GM21529 (cell line): ENCODE measurements at regions not wholly inside any gene's neighbourhood (a gene's known extent, or its start where the extent isn't known, plus 50 kb on each side); places are given as distances from the start of the nearest gene placed in this dataset.

Experiments
- ATAC-seq: cut with Tn5 transposase; IDR thresholded peaks from one replicate; pipeline ENCODE4 v1.9.1; 2021; ENCODE audit not compliant: unreplicated experiment

- ATAC-seq: no peak
These were observed 265.9 kb downstream of the PRDM2 start for GRCh38 chr1:13965770-13966398.

- ATAC-seq: no peak
These were observed 267.7 kb downstream of the PRDM2 start for GRCh38 chr1:13967707-13968106.

DNA sequence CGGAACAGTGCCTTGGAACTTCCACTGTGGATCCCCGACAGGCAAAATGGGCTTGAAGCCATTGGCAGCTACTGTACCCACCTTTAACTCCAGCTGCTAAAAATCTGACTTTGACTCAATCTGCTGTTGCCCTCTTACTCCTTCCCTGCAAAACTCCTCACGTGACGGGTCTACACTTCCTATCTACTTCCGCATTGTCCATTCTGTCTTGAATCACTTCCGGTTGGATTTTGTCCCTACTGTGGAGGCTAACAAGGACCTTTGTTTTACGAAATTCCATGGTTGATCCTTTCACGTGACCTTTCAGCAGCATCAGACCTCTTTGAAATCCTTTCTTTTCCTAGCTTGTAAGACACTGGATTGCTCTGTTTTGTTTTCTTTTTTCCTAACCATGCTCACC, 268.4 kb downstream of the PRDM2 start:
- no peak for ATAC-seq

GRCh38 chr1:13970631-13971247, 270.8 kb downstream of the PRDM2 start:
- no peak for ATAC-seq

DNA sequence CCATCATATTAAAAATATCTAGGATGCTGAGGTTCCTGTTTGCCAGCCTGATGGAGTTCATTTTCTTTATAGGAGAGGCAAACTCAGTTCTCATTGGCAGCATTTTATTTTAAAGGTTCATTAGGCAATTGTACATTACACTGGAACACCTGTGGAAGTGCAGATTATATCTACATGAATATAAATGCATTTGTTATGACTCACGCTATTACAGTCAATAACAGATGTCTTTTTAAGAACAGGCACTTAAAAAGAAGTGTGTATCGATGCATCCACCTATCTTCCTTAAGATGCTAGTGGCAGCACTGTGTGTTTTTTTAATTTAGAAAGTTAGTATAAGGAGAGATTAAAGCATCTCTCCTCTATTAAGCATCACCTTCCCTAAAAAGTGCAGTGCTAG, 276.5 kb downstream of the PRDM2 start:
- no peak for ATAC-seq

DNA sequence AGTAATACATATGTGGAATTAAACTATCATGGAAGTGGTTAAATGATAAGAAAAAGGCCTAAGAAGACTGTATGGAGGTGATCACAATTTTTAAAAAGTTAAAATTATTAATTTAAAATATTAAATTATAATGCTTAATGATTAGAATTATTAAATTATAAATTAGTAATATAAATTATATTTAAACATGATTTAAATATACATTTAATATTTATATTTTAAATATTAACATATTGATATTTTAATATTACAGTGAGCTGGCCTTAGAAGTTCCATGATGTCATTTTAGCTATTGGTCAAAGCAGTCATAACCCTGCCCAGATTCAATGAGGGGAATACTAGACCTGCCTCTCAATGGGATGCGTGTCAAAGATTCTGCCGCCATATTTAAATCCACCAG, 281.2 kb downstream of the PRDM2 start:
- ATAC-seq: no peak

- ATAC-seq: no peak
These were observed 283.4 kb downstream of the PRDM2 start for GRCh38 chr1:13983393-13983792.

DNA sequence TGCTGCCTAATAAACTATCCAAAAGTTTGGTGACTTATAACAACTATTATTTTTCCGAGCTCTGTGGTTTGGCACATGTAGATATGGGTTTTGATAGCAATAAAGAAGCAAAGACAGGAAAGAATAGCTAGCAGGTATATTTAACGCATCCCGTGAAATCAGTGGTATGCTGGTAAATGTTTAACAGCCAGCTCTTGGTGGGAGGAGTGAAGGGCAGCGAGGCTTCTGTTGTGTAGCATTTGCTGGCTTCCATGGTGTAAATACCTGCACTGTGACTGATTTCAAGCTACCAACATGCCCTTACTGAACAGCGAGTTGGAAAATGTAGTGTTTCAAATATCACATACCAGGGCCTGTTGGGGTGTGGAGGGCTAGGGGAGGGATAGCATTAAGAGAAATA, 291.0 kb downstream of the PRDM2 start:
- no peak for ATAC-seq

DNA sequence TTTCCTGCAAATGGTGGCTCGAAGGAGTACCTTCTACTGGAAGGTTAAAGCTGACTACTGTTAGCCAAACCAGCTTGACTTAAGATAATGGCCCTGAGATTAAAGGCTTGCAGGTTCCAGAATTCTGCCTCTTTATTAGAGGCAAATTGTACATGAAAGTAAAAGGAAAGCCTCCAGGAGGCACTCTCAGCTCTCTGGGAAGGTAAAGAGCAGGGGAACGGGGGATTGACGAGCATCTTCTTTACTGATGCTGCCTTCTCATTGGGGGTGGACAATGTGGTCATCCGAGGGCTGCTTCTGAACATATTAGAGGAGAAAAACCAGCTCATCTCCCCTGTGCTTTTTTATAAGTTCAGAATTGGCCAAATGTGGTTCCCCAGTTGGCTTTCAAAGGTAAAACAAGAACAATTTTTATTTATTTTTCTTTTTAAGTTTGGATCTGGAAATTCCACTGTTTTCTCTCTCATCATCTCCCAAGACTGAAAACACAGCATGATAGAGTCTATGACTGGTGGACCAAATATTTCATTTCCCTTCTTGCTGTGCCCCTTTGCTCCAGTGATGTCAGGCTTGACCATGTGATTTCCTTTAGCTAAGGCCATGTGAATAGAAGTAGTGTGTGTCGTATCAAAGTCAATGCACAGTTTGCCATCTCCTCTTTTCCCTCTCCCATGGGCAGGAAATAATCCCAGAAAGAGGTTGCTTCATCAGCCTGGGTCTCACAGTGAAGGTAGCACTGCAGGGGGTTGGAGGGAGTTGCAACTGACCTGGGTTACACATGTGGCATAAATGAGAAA, 292.7 kb downstream of the PRDM2 start:
- no peak for ATAC-seq

GRCh38 chr1:13994386-13994785, 294.4 kb downstream of the PRDM2 start:
- no peak for ATAC-seq

- ATAC-seq: no peak
These were observed 296.3 kb downstream of the PRDM2 start for GRCh38 chr1:13996334-13996733.

DNA sequence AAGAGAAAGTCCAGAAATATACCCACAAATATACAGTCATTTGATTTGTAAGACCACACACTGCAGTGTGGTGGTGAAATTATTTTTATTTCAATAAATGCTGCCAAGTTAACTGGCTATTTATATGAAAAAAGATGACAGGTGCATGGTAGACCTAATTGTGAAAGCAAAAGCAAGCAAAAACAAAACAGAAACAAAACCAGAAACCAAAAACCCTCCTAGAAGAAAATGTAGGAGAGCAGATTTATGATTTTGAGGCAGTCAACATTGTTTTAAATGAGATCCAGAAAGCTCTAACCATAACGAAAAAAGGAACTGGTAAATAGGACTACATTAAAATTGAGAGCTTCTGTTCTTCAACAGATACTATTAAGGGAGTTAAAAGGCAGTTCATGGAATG, 303.6 kb downstream of the PRDM2 start:
- no peak for ATAC-seq

- ATAC-seq: no peak
These were observed 309.6 kb downstream of the PRDM2 start for GRCh38 chr1:14009582-14009981.

- ATAC-seq: no peak
These were observed 310.5 kb downstream of the PRDM2 start for GRCh38 chr1:14010476-14010875.

DNA sequence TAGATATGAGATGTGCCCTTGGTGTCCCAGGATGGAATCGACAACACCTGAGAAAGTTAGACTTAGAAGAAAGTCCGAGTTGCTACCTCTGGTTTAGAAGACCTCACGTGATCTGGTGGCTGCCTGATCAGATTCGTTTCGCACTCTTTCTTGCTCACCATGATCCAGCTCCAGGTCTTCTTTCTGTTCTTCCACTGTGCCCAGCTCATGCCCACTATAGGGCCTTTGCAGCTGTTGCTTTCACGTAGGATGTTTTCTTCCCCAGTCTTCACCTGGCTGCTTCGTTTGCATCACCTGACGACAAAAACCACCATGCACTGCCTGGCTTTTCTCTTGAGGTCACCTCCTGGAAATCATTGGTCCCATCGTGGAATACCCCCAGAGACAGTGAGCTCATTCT, 311.1 kb downstream of the PRDM2 start:
- ATAC-seq: no peak

DNA sequence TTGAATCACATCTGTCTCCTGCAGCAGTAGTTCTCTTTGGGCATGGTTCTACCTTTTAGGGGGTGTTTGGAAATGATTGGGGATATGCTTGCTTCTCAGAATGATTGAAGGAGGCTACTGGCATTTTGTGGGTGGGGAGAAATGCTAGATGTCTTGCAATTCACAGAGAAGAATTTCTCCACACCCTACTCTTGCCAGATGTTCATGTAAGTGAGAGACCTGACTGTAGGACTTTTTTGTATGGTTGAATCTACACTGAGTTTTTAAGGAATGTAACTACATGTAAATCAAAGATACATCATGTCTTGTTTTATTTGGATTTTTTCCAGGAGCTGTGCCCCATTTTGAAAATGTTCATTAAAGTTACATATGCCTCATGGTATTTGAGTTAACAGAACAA, 311.9 kb downstream of the PRDM2 start:
- no peak for ATAC-seq

- no peak for ATAC-seq
These were observed 314.9 kb downstream of the PRDM2 start for GRCh38 chr1:14014929-14015328.

DNA sequence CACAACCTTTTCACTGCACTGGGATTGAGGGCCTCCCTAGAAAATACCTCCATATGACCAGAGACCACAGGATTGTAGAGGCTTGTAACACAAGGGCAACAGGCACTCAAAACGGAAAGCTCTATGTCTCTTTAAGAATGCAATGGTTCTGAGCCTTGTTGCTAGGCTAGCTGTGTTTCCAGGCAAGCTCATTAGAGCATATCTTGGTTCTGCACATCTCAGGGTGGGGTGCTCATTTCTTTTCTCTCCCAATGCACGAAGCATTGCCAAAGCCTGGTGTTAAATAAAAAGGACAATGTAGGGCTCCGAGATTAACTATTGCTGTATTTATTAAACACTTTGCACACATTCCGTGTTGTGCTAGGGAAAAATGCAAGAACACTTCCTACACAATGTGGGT, 315.9 kb downstream of the PRDM2 start:
- ATAC-seq: no peak

GRCh38 chr1:14017531-14017961, 317.6 kb downstream of the PRDM2 start:
- no peak for ATAC-seq

GRCh38 chr1:14019461-14019860, 319.5 kb downstream of the PRDM2 start:
- no peak for ATAC-seq

GRCh38 chr1:14020006-14020405, 320.0 kb downstream of the PRDM2 start:
- ATAC-seq: no peak

DNA sequence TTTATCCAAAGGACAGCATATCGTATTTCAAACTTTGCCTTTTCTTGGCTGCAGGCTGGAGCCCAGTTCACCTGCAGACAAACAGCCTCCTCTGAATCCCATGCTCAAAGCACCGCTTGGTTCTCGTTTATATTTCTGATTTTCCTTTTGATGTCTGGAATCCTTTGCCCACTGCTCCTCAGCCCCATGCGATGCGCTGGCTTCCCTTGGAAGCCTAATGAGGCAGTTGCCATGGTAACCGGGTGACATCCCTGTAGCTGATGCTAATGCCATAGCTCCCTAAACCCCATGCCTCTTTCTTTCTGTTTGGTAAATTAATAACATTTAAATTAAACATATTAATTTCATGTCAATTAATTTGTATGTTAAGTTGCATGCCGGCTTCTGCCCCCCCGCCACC, 327.1 kb downstream of the PRDM2 start:
- no peak for ATAC-seq
